Vagina (tissue), 2 donors: ENCODE measurements at regions not wholly inside any gene's neighbourhood (a gene's known extent, or its start where the extent isn't known, plus 50 kb on each side); places are given as distances from the start of the nearest gene placed in this dataset.

Source experiments
- DNase-seq, 2 donors: peaks; one replicate each; pipeline ENCODE4 v3.0.0-alpha.2; 2017; ENCODE audit errors: extremely low spot score in 2 of 2
- H3K27ac ChIP-seq: fragments of 200-600 bp; sonication (generic); one replicate; pipeline ENCODE4 v1.5.1; 2019
- H3K27me3 ChIP-seq: fragments of 200-600 bp; sonication (generic); one replicate; pipeline ENCODE4 v1.5.1; 2019
- H3K36me3 ChIP-seq, 2 donors: fragments of 200-600 bp; sonication (generic); one replicate each; pipeline ENCODE4 v1.5.1; 2017 to 2019
- H3K4me1 ChIP-seq: fragments of 200-600 bp; sonication (generic); one replicate; pipeline ENCODE4 v1.5.1; 2019
- H3K4me3 ChIP-seq, 2 donors: fragments of 200-600 bp; sonication (generic); 1 replicate in 1 of 2; 2 replicates in 1 of 2; pipeline ENCODE4 v1.5.1; 2016 to 2019
- H3K9me3 ChIP-seq: fragments of 200-600 bp; sonication (generic); one replicate; pipeline ENCODE4 v1.5.1; 2019
- CTCF ChIP-seq, 3 experiments: fragments of 450-650 bp in 2 of 3; fragments of 200-600 bp in 1 of 3; sonication (generic) in 1 of 3; IDR thresholded peaks; one replicate each; pipeline ENCODE4 v1.5.1; 2017 to 2019; ENCODE audit warnings: antibody characterized with exemption in 3 of 3, mild to moderate bottlenecking in 2 of 3, moderate library complexity in 2 of 3
- POLR2A ChIP-seq, 2 donors: fragments of 450-650 bp; IDR thresholded peaks; one replicate each; pipeline ENCODE4 v1.6.1; 2017; ENCODE audit warnings: antibody characterized with exemption in 2 of 2, mild to moderate bottlenecking in 2 of 2, moderate library complexity in 2 of 2
- POLR2AphosphoS5 ChIP-seq, 2 donors: sonication (generic); formaldehyde crosslinking; IDR thresholded peaks; one replicate each; pipeline ENCODE4 v1.9.0; 2017; ENCODE audit warnings: antibody characterized with exemption in 2 of 2, mild to moderate bottlenecking in 2 of 2, low read depth in 1 of 2; ENCODE audit not compliant: insufficient read depth in 1 of 2
- intact Hi-C: fragments of 100-400 bp; cut with DNase I; formaldehyde crosslinking; loops from one replicate; pipeline ENCODE4 v1.15.1; 2023

DNA sequence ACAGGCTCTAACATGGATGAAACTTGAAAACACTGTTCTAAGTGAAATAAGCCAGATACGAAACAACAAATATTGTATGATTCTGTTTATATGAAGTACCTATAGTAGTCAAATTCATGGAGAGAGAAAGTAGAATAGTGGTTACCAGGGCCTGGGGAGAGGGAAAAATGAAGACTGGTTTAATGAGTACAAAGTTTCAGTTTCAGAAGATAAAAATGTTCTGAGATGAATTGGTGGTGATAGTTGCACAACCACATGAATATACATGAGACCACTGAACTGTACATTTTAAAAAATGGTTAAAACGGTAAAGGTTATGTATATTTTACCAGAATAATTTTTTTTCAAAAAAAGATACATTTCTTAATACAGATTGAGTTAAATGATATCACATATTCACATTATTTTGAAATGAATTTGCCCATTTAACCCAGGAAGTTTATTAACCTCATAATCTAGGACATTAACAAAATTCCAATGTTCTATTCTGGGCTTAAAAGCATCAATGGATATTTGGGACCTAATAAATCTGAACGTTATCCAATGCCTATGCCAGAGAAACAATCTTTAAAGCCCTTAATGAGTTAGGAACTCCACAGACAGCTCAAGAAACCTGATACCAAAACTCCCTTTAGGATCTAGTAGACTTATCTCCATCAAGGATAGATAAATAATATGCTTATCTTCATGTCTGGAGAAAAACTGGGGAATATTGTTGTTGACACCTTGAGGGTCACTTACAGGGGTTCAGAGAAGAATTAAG lies 521.3 kb downstream of the EFNA5 start:
- TF ChIP-seq POLR2A (IDR thresholded peaks at IDR 0.05) (no peak), POLR2AphosphoS5 (IDR thresholded peaks at IDR 0.05; ENCODE audit: insufficient read depth in 1 of 2, low read depth in 1 of 2) (no peak), CTCF (IDR thresholded peaks at IDR 0.05) (no peak)
- intact Hi-C loops: no loop called here
- H3K4me1 ChIP-seq: no peaks in the 10 kb centered on the region

GRCh38 chr5:107147589-107147988 lies 523.1 kb downstream of the EFNA5 start:
- no peaks in the 10 kb centered on the region for H3K36me3 ChIP-seq
- H3K4me1 ChIP-seq: no peaks in the 10 kb centered on the region
- DNase-seq: no peak
- H3K9me3 ChIP-seq: no peaks in the 10 kb centered on the region
- H3K27ac ChIP-seq: no peak overlapping the region
- no peaks in the 10 kb centered on the region for H3K27me3 ChIP-seq
- TF ChIP-seq POLR2A (IDR thresholded peaks at IDR 0.05) (no peak), POLR2AphosphoS5 (IDR thresholded peaks at IDR 0.05; ENCODE audit: insufficient read depth in 1 of 2, low read depth in 1 of 2) (no peak), CTCF (IDR thresholded peaks at IDR 0.05) (no peak)
- intact Hi-C loops: no loop called here
- H3K4me3 ChIP-seq: no peak overlapping the region

More for the DNA sequence above, 521.3 kb downstream of the EFNA5 start:
- Histone ChIP-seq H3K27me3 (no peaks in the 10 kb centered on the region), H3K4me3 (no peak overlapping the region), H3K36me3 (no peaks in the 10 kb centered on the region), H3K27ac (no peak overlapping the region), H3K9me3 (no peaks in the 10 kb centered on the region)
- DNase-seq: no peak

DNA sequence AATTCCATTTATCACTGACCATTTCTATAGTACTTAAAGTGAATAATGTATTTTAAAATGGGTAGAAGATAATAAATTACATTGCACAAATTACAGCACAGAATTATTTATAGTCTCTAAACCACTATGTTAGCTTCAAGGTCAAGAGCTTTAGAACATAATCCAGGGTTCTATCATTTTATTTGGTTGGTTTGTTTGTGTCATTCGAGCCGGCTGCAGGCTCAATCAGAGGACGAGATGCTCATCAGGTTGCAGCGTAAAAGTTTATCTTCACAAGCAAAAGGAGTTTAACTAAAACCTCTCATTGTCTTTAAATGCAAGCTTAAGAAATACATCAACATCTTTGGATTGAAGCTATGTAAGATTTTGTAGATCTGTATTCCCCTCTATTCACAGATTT lies 523.8 kb downstream of the EFNA5 start:
- Histone ChIP-seq H3K27ac (no peak overlapping the region), H3K4me3 (no peak overlapping the region), H3K9me3 (no peaks in the 10 kb centered on the region), H3K27me3 (no peaks in the 10 kb centered on the region), H3K36me3 (no peaks in the 10 kb centered on the region), H3K4me1 (no peaks in the 10 kb centered on the region)
- TF ChIP-seq CTCF (IDR thresholded peaks at IDR 0.05): no peak
- no peak for TF ChIP-seq POLR2A (IDR thresholded peaks at IDR 0.05)
- no peak for TF ChIP-seq POLR2AphosphoS5 (IDR thresholded peaks at IDR 0.05; ENCODE audit: insufficient read depth in 1 of 2, low read depth in 1 of 2)
- DNase-seq: no peak
- intact Hi-C loops: no loop called here

DNA sequence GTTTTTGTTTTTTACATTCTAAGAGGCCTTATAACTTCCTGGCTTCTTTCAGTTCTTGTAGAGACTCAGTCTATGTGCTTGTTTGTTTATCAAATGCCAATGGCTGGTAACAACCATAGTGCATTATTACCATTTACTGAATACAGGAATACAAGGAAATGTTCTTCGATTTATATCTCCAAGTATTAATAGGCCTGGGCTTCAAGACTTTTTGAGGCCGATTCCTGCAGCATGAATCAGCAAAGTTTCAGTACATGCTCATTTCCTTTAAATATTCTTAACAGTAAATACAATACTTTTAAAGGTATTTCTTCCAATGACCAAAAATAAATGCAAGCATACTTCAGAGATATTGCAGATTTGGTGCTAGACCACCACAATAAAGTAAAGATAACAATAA lies 535.3 kb downstream of the EFNA5 start:
- no peak for TF ChIP-seq CTCF (IDR thresholded peaks at IDR 0.05)
- no peak for TF ChIP-seq POLR2AphosphoS5 (IDR thresholded peaks at IDR 0.05; ENCODE audit: insufficient read depth in 1 of 2, low read depth in 1 of 2)
- TF ChIP-seq POLR2A (IDR thresholded peaks at IDR 0.05): no peak
- intact Hi-C loops: no loop called here
- H3K4me3 ChIP-seq: no peak overlapping the region

DNA sequence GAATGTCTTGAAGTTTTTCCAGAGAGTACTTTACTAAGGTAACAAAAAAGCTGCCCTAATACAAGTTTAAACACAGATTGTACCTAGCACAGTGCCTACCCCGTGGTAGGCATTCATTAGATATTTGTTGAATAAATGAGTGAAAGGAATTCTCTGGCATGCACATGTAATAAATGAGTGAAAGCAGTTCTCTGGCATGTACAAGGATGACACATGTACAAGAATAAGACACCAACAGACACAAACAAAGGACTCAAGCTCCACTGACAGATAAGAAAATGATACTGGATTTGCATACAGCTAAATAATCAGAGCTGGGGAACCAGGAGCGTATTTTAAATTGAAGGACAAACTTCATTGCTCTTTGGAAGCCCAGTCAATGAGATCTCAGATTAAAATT lies 535.8 kb downstream of the EFNA5 start:
- peaks cover 2% of the 10 kb centered on the region for H3K9me3 ChIP-seq
- no peaks in the 10 kb centered on the region for H3K4me1 ChIP-seq
- no peaks in the 10 kb centered on the region for H3K36me3 ChIP-seq
- no peak overlapping the region for H3K27ac ChIP-seq
- DNase-seq: no peak
- TF ChIP-seq CTCF (IDR thresholded peaks at IDR 0.05) (no peak), POLR2A (IDR thresholded peaks at IDR 0.05) (no peak), POLR2AphosphoS5 (IDR thresholded peaks at IDR 0.05; ENCODE audit: insufficient read depth in 1 of 2, low read depth in 1 of 2) (no peak)
- intact Hi-C loops: no loop called here
- H3K4me3 ChIP-seq: no peak overlapping the region
- H3K27me3 ChIP-seq: no peaks in the 10 kb centered on the region

More for the DNA sequence above, 535.3 kb downstream of the EFNA5 start:
- H3K9me3 ChIP-seq: peaks cover 4% of the 10 kb centered on the region
- no peak for DNase-seq
- H3K36me3 ChIP-seq: no peaks in the 10 kb centered on the region
- H3K27ac ChIP-seq: no peak overlapping the region
- no peaks in the 10 kb centered on the region for H3K4me1 ChIP-seq
- H3K27me3 ChIP-seq: no peaks in the 10 kb centered on the region
